D721Med (cell line): ENCODE measurements at regions not wholly inside any gene's neighbourhood (a gene's known extent, or its start where the extent isn't known, plus 50 kb on each side); places are given as distances from the start of the nearest gene placed in this dataset.

Experiments
- DNase-seq: peaks from one replicate; pipeline ENCODE4 v3.0.0; 2011; ENCODE audit warnings: low spot score; ENCODE audit not compliant: insufficient read length
- FAIRE-seq: peaks from 2 replicates; lab custom pipeline; 2011; peaks lifted over from hg19 to GRCh38; lab: Jason Lieb, UNC
- CTCF ChIP-seq: IDR thresholded peaks from 2 replicates; pipeline ENCODE4 v1.5.1; 2012; ENCODE audit warnings: mild to moderate bottlenecking, control low read depth; ENCODE audit not compliant: insufficient read depth; ENCODE audit errors: missing control alignments

DNA sequence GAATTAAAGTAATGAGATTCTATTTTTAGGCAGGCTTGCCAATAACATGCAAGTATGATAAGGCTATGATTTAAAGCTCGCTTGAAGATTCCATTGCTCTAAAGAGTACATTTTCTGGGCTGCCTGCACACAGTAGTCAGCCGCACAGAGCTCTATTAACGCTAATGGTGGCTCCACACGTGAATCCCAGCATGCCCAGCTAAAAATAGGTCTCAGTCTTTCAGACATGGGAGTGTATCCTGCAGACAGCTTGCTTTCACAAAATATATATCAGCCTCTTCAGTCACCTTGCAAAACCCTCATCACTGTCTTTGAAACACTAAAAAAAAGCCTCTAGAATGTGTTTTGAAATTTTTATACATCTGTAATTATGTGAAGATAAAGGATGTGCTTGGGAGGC is 418.1 kb downstream of the MTX2 start:
- no peak for TF ChIP-seq CTCF
- DNase-seq = no peak
- no peak for FAIRE-seq

GRCh38 chr2:176687944-176688343 is 418.7 kb downstream of the MTX2 start:
- DNase-seq = no peak
- FAIRE-seq = no peak

GRCh38 chr2:176689711-176690110 is 420.5 kb downstream of the MTX2 start:
- no peak for TF ChIP-seq CTCF
- no peak for DNase-seq
- no peak for FAIRE-seq

More at GRCh38 chr2:176687944-176688343, 418.7 kb downstream of the MTX2 start:
- TF ChIP-seq CTCF = no peak

DNA sequence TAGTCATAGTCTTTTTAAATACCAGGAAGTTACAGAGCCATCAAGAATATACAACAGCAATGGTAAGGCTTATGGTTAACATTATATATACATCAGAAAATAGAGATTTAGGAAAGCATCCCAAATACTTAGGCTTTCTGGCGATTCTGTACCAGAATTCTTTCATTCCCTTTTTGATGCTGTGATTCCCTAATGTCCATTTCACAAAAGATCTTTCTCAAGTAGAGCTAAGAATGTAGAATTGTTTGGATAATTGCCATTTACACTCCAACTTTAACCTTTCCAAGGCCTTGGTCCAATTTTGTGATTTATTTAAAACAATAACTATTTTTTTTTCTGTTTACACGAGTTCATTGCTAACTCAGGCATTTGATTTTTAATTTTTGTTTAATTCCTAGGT is 422.2 kb downstream of the MTX2 start:
- no peak for TF ChIP-seq CTCF
- FAIRE-seq = no peak
- DNase-seq = no peak

DNA sequence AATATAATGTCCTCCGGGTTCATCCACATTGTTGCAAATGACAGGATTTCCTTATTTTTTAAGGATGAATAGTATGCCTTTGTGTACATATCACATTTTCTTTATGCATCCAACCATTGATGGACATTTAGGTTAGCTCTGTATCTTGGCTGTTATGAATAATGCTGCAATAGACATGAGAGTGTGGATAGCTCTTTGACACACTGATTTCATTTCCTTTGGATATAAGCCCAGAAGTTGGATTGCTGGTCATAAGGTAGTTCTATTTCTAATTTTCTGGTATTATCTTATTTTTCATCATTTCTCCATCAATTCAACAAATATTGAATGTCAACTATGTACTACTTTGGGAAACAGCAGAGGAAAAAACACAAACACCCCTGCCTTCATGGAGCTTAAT is 423.3 kb downstream of the MTX2 start:
- DNase-seq (no peak), FAIRE-seq (peak; percentile 29)
- TF ChIP-seq CTCF = no peak

DNA sequence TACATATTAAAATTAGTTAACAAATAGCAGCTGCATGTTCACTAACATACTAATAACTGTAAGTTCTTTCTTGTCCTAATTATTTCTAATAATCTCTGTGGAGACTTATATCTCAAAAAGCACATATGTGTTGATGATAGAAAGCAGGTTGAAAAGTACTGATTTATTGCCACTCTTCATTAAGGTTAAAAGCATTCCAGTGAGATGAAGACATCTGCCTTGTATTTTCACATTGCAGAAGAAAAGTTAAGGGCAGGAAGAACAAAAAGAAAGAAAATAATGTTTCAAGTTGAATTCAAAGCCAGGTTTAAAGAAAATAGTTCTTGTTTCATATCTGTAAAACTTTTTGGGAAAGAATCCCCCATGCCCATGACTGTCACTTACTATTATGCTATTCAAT is 429.9 kb downstream of the MTX2 start:
- peak; percentile 64 for FAIRE-seq
- no peak for TF ChIP-seq CTCF
- DNase-seq = no peak

DNA sequence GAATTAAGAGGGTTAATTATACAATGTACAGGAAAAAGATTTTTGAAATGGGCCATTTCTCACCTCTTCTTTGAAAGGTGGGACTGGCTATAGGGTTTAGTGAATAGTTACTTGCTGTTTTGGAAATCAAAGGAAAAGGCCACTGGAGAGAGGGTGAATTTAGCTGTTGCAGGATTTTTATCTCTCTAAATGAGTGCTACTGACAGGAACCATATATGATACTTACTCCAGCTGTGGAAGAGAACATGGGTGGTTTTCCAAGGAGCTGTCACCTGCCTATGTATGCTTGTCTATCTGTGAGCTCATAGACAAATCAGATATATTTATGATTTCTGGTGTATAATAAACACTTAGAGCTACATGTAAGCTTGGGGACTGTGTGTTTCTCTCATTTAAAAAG is 430.4 kb downstream of the MTX2 start:
- FAIRE-seq (no peak), DNase-seq (no peak)
- TF ChIP-seq CTCF = no peak
